A549 (cell line): ENCODE measurements at regions not wholly inside any gene's neighbourhood (a gene's known extent, or its start where the extent isn't known, plus 50 kb on each side); places are given as distances from the start of the nearest gene placed in this dataset.

Experiments
- ATAC-seq, 2 experiments: fragments of 200-7000 bp in 1 of 2; fragments of >200 bp in 1 of 2; cut with Nextera tagmentation in 1 of 2; cut with Tn5 transposase in 1 of 2; 3 replicates each; pipeline versions ENCODE4 v1.8.0 to v1.9.1; 2018 to 2020; ENCODE audit warnings: mild to moderate bottlenecking in 1 of 2, moderate library complexity in 1 of 2
- CTCF ChIA-PET: fragments of 300-600 bp; sonication (Branson Sonifier 250); formaldehyde crosslinking; extraction: SDS; loops from one replicate; lab custom pipeline; 2021; ENCODE audit warnings: antibody characterized with exemption, inconsistent platforms; lab: Yijun Ruan, JAX
- POLR2A ChIA-PET: fragments of 350-600 bp; formaldehyde crosslinking; extraction: SDS; loops from one replicate; lab custom pipeline; 2021; ENCODE audit warnings: antibody characterized with exemption, inconsistent platforms; lab: Yijun Ruan, JAX
- DNase-seq, 2 experiments: peaks; one replicate each; pipeline versions ENCODE4 v3.0.0 to v3.0.0-alpha.2; 2011 to 2016; ENCODE audit warnings: low read depth in 1 of 2, low spot score in 1 of 2
- FAIRE-seq: peaks from 2 replicates; lab custom pipeline; 2011; peaks lifted over from hg19 to GRCh38; lab: Jason Lieb, UNC
- H3K27ac ChIP-seq, 2 experiments: fragments of >200 bp; sonication (Bioruptor Twin); formaldehyde crosslinking; 3 replicates each; pipeline ENCODE4 v1.5.1; 2016 to 2017
- H3K4me1 ChIP-seq: fragments of >200 bp; sonication (Bioruptor Twin); formaldehyde crosslinking; 3 replicates; pipeline ENCODE4 v1.6.1; 2016
- H3K4me2 ChIP-seq: fragments of >200 bp; sonication (Bioruptor Twin); formaldehyde crosslinking; 3 replicates; pipeline ENCODE4 v1.6.1; 2016
- H3K4me3 ChIP-seq: fragments of >200 bp; sonication (Bioruptor Twin); formaldehyde crosslinking; 3 replicates; pipeline ENCODE4 v1.5.1; 2016
- H3K9me3 ChIP-seq: fragments of >200 bp; sonication (Bioruptor Twin); formaldehyde crosslinking; 3 replicates; pipeline ENCODE4 v1.6.1; 2016
- ATOH8 ChIP-seq: fragments of 250-450 bp; sonication (Bioruptor Pico); IDR thresholded peaks from 2 replicates; pipeline ENCODE4 v1.5.0; 2020; ENCODE audit warnings: low read depth, mild to moderate bottlenecking, moderate library complexity
- BCL3 ChIP-seq: fragments of >200 bp; sonication (Bioruptor Twin); formaldehyde crosslinking; IDR thresholded peaks from 3 replicates; pipeline ENCODE4 v1.6.1; 2016
- BHLHE40 ChIP-seq: IDR thresholded peaks from 2 replicates; pipeline ENCODE4 v1.6.1; 2012; ENCODE audit warnings: low read depth, low read length, inconsistent platforms
- CBX2 ChIP-seq: fragments of 200-600 bp; sonication (generic); IDR thresholded peaks from 2 replicates; pipeline ENCODE4 v1.6.1; 2016; ENCODE audit warnings: low read depth, mild to moderate bottlenecking, borderline replicate concordance
- CBX8 ChIP-seq: fragments of 200-600 bp; sonication (generic); IDR thresholded peaks from 2 replicates; pipeline ENCODE4 v1.6.1; 2016
- CEBPB ChIP-seq, 2 experiments: fragments of >200 bp in 1 of 2; sonication (Bioruptor Twin) in 1 of 2; formaldehyde crosslinking in 1 of 2; IDR thresholded peaks; 2 replicates each; pipeline ENCODE4 v1.6.1; 2012 to 2016
- CHD2 ChIP-seq: fragments of 150-350 bp; IDR thresholded peaks from 2 replicates; pipeline ENCODE4 v1.6.1; 2014; ENCODE audit warnings: low read length; ENCODE audit not compliant: partially characterized antibody
- CTCF ChIP-seq: fragments of >200 bp; sonication (Bioruptor Twin); formaldehyde crosslinking; IDR thresholded peaks from 3 replicates; pipeline ENCODE4 v1.5.1; 2016
- EHF ChIP-seq: fragments of 250-450 bp; sonication (Bioruptor Pico); IDR thresholded peaks from 2 replicates; pipeline ENCODE4 v1.5.0; 2020; ENCODE audit warnings: mild to moderate bottlenecking
- ELK1 ChIP-seq: fragments of 150-350 bp; IDR thresholded peaks from 2 replicates; pipeline ENCODE4 v1.6.1; 2014; ENCODE audit warnings: low read depth, mild to moderate bottlenecking, low read length
- ESRRA ChIP-seq: fragments of 150-350 bp; IDR thresholded peaks from 2 replicates; pipeline ENCODE4 v1.6.1; 2014; ENCODE audit warnings: mild to moderate bottlenecking, low read length, borderline replicate concordance
- FOSB ChIP-seq: fragments of 250-450 bp; sonication (Bioruptor Pico); IDR thresholded peaks from 2 replicates; pipeline ENCODE4 v1.5.0; 2020; ENCODE audit warnings: mild to moderate bottlenecking, moderate library complexity
- HDAC2 ChIP-seq: fragments of 200-600 bp; sonication (generic); IDR thresholded peaks from 2 replicates; pipeline ENCODE4 v1.6.1; 2016
- HES2 ChIP-seq: fragments of >200 bp; sonication (Bioruptor Twin); formaldehyde crosslinking; IDR thresholded peaks from 2 replicates; pipeline ENCODE4 v1.6.1; 2016
- HEYL ChIP-seq: fragments of 250-450 bp; sonication (Bioruptor Pico); IDR thresholded peaks from 2 replicates; pipeline ENCODE4 v1.8.0; 2021; ENCODE audit warnings: mild to moderate bottlenecking, moderate library complexity
- JUN ChIP-seq, 2 experiments: fragments of >200 bp; sonication (Bioruptor Twin); formaldehyde crosslinking; IDR thresholded peaks; 2 replicates in 1 of 2; 3 replicates in 1 of 2; pipeline ENCODE4 v1.6.1; 2016 to 2017
- KDM1A ChIP-seq: fragments of 200-600 bp; sonication (generic); IDR thresholded peaks from 2 replicates; pipeline ENCODE4 v1.6.1; 2016; ENCODE audit warnings: low read depth, mild to moderate bottlenecking
- KDM5A ChIP-seq: fragments of 200-600 bp; sonication (generic); IDR thresholded peaks from 2 replicates; pipeline ENCODE4 v1.6.1; 2016; ENCODE audit warnings: antibody characterized with exemption, mild to moderate bottlenecking
- MAX ChIP-seq: IDR thresholded peaks from 2 replicates; pipeline ENCODE4 v1.6.1; 2012
- MYC ChIP-seq: IDR thresholded peaks from 2 replicates; pipeline ENCODE4 v1.6.1; 2012; ENCODE audit warnings: mild to moderate bottlenecking, inconsistent platforms, low read length, improper control_type of control experiment, borderline replicate concordance
- NFE2L2 ChIP-seq: fragments of 150-350 bp; conservative IDR thresholded peaks from 2 replicates; pipeline ENCODE4 v1.6.1; 2014; ENCODE audit warnings: low read length
- NPAS2 ChIP-seq: fragments of 250-450 bp; sonication (Bioruptor Pico); IDR thresholded peaks from 2 replicates; pipeline ENCODE4 v1.8.0; 2022; ENCODE audit warnings: mild to moderate bottlenecking, moderate library complexity, borderline replicate concordance
- PBX3 ChIP-seq: IDR thresholded peaks from 2 replicates; pipeline ENCODE4 v1.6.1; 2012
- RAD21 ChIP-seq, 2 experiments: fragments of >200 bp in 1 of 2; sonication (Bioruptor Twin) in 1 of 2; formaldehyde crosslinking in 1 of 2; IDR thresholded peaks in 1 of 2; conservative IDR thresholded peaks in 1 of 2; 2 replicates in 1 of 2; 3 replicates in 1 of 2; pipeline ENCODE4 v1.6.1; 2012 to 2018; ENCODE audit warnings: inconsistent platforms in 1 of 2
- RCOR1 ChIP-seq: fragments of 150-350 bp; IDR thresholded peaks from 2 replicates; pipeline ENCODE4 v1.6.1; 2014; ENCODE audit warnings: antibody characterized with exemption, low read length, low read depth
- REST ChIP-seq: fragments of 200-600 bp; sonication (generic); IDR thresholded peaks from 2 replicates; pipeline ENCODE4 v1.6.1; 2016; ENCODE audit warnings: antibody characterized with exemption, mild to moderate bottlenecking, moderate library complexity
- SMC3 ChIP-seq: fragments of >200 bp; sonication (Bioruptor Twin); formaldehyde crosslinking; IDR thresholded peaks from 3 replicates; pipeline ENCODE4 v1.6.1; 2018; ENCODE audit warnings: inconsistent platforms
- SREBF2 ChIP-seq: fragments of 450-650 bp; IDR thresholded peaks from 2 replicates; pipeline ENCODE4 v1.6.1; 2014; ENCODE audit warnings: mild to moderate bottlenecking, moderate library complexity
- ZNF302 ChIP-seq: fragments of 250-450 bp; sonication (Bioruptor Pico); IDR thresholded peaks from 2 replicates; pipeline ENCODE4 v1.9.0; 2021; ENCODE audit warnings: inconsistent platforms, mild to moderate bottlenecking, moderate library complexity
- WGBS: methylation state at CpG from one replicate; pipeline ENCODE4 v1.1.6; 2017; ENCODE audit errors: missing lambda C conversion rate; 5-methylcytosine and 5-hydroxymethylcytosine counted together

GRCh38 chr3:61450866-61451265 lies 110.5 kb upstream of the PTPRG start:
- no peak overlapping the region for H3K4me3 ChIP-seq
- 7% methylated on average over 2 of the region's 2 CpGs for WGBS
- H3K27ac ChIP-seq = no peak overlapping the region
- TF ChIP-seq REST (no peak), BHLHE40 (no peak), HES2 (no peak), HEYL (CRISPR knock-in tag) (no peak), NFE2L2 (no peak), JUN (IDR thresholded peaks at IDR 0.05) (no peak), KDM5A (no peak), CEBPB (IDR thresholded peaks at IDR 0.05) (no peak), ELK1 (no peak), EHF (CRISPR knock-in tag) (no peak), KDM1A (no peak), MAX (no peak), CBX8 (no peak), FOSB (CRISPR knock-in tag) (no peak), RAD21 (conservative IDR thresholded peaks at IDR 0.05 in 1 of 2, IDR thresholded peaks at IDR 0.05 in 1 of 2) (no peak), ESRRA (no peak), CBX2 (no peak), BCL3 (no peak), HDAC2 (no peak)
- ATAC-seq = no peak
- H3K4me1 ChIP-seq = no peaks in the 10 kb centered on the region
- DNase-seq = no peak
- POLR2A ChIA-PET = no interaction called here
- no peak overlapping the region for H3K4me2 ChIP-seq
- FAIRE-seq = no peak
- CTCF ChIA-PET = no interaction called here
- H3K9me3 ChIP-seq = no peaks in the 10 kb centered on the region

GRCh38 chr3:61451841-61452240 lies 109.5 kb upstream of the PTPRG start:
- H3K4me1 ChIP-seq = no peaks in the 10 kb centered on the region
- DNase-seq (no peak), FAIRE-seq (no peak), ATAC-seq (no peak)
- ChIA-PET CTCF (no interaction called here), POLR2A (no interaction called here)
- H3K27ac ChIP-seq = no peak overlapping the region
- no peaks in the 10 kb centered on the region for H3K9me3 ChIP-seq
- WGBS = 5% methylated on average over 4 of the region's 4 CpGs
- no peak overlapping the region for H3K4me2 ChIP-seq
- no peak overlapping the region for H3K4me3 ChIP-seq
- TF ChIP-seq ZNF302 = no peak
- no peak for TF ChIP-seq JUN (IDR thresholded peaks at IDR 0.05)
- TF ChIP-seq CHD2 = no peak
- no peak for TF ChIP-seq KDM1A
- TF ChIP-seq HES2 = no peak
- no peak for TF ChIP-seq EHF (CRISPR knock-in tag)
- no peak for TF ChIP-seq MYC
- TF ChIP-seq NFE2L2 = no peak
- no peak for TF ChIP-seq CBX8
- no peak for TF ChIP-seq CTCF
- TF ChIP-seq ATOH8 (CRISPR knock-in tag) = no peak
- no peak for TF ChIP-seq PBX3
- no peak for TF ChIP-seq SMC3
- no peak for TF ChIP-seq RCOR1
- TF ChIP-seq SREBF2 = no peak
- TF ChIP-seq NPAS2 (CRISPR knock-in tag) = no peak
